ENCODE measurements at regions not wholly inside any gene's neighbourhood (a gene's known extent, or its start where the extent isn't known, plus 50 kb on each side); places are given as distances from the start of the nearest gene placed in this dataset.

DNA sequence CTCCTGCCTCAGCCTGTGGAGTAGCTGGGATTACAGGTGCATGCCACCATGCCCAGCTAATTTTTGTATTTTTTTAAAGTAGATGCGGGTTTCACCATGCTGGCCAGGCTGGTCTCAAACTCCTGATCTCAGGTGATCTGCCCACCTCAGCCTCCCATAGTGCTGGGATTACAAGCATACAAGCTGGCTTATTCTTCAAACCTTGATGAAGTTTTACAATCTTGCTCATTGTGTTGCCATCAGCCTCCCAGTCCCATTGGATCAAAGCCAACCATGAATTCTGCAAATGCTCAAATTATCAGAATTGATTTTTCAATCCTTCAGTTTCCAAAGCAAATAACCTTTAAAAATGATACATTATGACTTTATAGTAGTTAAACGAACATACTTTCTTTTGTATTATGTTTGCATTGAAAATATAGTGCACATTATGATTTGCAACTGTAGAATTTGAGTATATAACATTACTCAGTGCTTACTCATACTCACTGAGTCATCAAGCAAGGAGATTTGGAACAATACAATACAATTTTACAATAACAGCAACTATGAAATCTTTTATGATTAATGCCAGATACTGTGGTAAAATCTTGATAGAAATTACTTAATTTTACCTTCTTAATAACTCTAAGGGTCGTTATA is 1491.9 kb upstream of the CELF4 start:
- intact Hi-C loops (cut with DNase I) = no loop called here
- ATAC-seq (no peak), DNase-seq (no peak)
- 78% methylated on average over 3 of the region's 3 CpGs for WGBS
- H3K9me3 ChIP-seq (ENCODE audit: control insufficient read depth, low read length) = no peaks in the 10 kb centered on the region
- H3K27ac ChIP-seq (ENCODE audit: low read length) = no peak overlapping the region
- no peaks in the 10 kb centered on the region for H3K4me1 ChIP-seq (ENCODE audit: control insufficient read depth, insufficient read depth, low read length)
- no peaks in the 10 kb centered on the region for H3K27me3 ChIP-seq (ENCODE audit: control insufficient read depth, insufficient read depth)
- no peak overlapping the region for H3K4me3 ChIP-seq (ENCODE audit: low read length)

- ATAC-seq = no peak
- no peak overlapping the region for H3K4me3 ChIP-seq (ENCODE audit: low read length)
- H3K4me1 ChIP-seq (ENCODE audit: control insufficient read depth, insufficient read depth, low read length) = no peaks in the 10 kb centered on the region
- H3K27ac ChIP-seq (ENCODE audit: low read length) = no peak overlapping the region
- intact Hi-C loops (cut with DNase I) = no loop called here
- DNase-seq = no peak
- H3K27me3 ChIP-seq (ENCODE audit: control insufficient read depth, insufficient read depth) = no peaks in the 10 kb centered on the region
- no peaks in the 10 kb centered on the region for H3K9me3 ChIP-seq (ENCODE audit: control insufficient read depth, low read length)
- 44% methylated on average over 2 of the region's 2 CpGs for WGBS
These were observed 1488.0 kb upstream of the CELF4 start for GRCh38 chr18:39053571-39053970.

GRCh38 chr18:39051013-39051412 is 1485.4 kb upstream of the CELF4 start:
- no peaks in the 10 kb centered on the region for H3K4me1 ChIP-seq (ENCODE audit: control insufficient read depth, insufficient read depth, low read length)
- no peaks in the 10 kb centered on the region for H3K9me3 ChIP-seq (ENCODE audit: control insufficient read depth, low read length)
- intact Hi-C loops (cut with DNase I) = no loop called here
- no peak for DNase-seq
- H3K27me3 ChIP-seq (ENCODE audit: control insufficient read depth, insufficient read depth) = no peaks in the 10 kb centered on the region
- no peak for ATAC-seq
- H3K27ac ChIP-seq (ENCODE audit: low read length) = no peak overlapping the region
- H3K4me3 ChIP-seq (ENCODE audit: low read length) = no peak overlapping the region

GRCh38 chr18:39039813-39040212 is 1474.2 kb upstream of the CELF4 start:
- Histone ChIP-seq H3K4me1 (ENCODE audit: control insufficient read depth, insufficient read depth, low read length) (no peaks in the 10 kb centered on the region), H3K27me3 (ENCODE audit: control insufficient read depth, insufficient read depth) (no peaks in the 10 kb centered on the region), H3K9me3 (ENCODE audit: control insufficient read depth, low read length) (no peaks in the 10 kb centered on the region), H3K4me3 (ENCODE audit: low read length) (no peak overlapping the region), H3K27ac (ENCODE audit: low read length) (no peak overlapping the region)
- 63% methylated on average over 2 of the region's 2 CpGs for WGBS
- ATAC-seq = no peak
- intact Hi-C loops (cut with DNase I) = no loop called here
- DNase-seq = no peak

DNA sequence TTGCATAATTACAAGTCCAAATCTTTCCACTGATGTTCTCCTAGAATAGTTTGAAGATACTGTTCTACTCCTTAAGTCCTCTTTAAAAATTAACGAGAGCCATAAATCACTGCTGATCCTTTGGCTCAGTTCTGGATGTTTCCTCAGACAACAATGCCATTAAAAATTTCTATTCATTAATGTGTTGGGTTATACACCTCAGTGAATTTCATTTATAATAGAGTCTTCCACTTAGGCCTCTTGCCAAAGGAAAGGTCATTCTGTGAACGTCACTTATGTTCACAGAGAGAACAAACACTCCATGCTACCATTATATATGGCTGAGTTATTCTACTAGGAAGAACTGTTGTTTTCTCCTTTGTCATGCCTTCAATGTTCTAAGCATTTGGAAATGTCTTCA is 1472.3 kb upstream of the CELF4 start:
- Histone ChIP-seq H3K27ac (ENCODE audit: low read length) (no peak overlapping the region), H3K4me1 (ENCODE audit: control insufficient read depth, insufficient read depth, low read length) (no peaks in the 10 kb centered on the region), H3K4me3 (ENCODE audit: low read length) (no peak overlapping the region), H3K27me3 (ENCODE audit: control insufficient read depth, insufficient read depth) (no peaks in the 10 kb centered on the region), H3K9me3 (ENCODE audit: control insufficient read depth, low read length) (no peaks in the 10 kb centered on the region)
- no peak for DNase-seq
- WGBS = 60% methylated on average over 2 of the region's 2 CpGs
- intact Hi-C loops (cut with DNase I) = no loop called here
- ATAC-seq = no peak

GRCh38 chr18:39033312-39033711 is 1467.7 kb upstream of the CELF4 start:
- Histone ChIP-seq H3K4me3 (ENCODE audit: low read length) (no peak overlapping the region), H3K27ac (ENCODE audit: low read length) (no peak overlapping the region), H3K27me3 (ENCODE audit: control insufficient read depth, insufficient read depth) (no peaks in the 10 kb centered on the region), H3K9me3 (ENCODE audit: control insufficient read depth, low read length) (no peaks in the 10 kb centered on the region), H3K4me1 (ENCODE audit: control insufficient read depth, insufficient read depth, low read length) (no peaks in the 10 kb centered on the region)
- ATAC-seq (no peak), DNase-seq (no peak)
- intact Hi-C loops (cut with DNase I) = no loop called here
- WGBS = 92% methylated on average over 1 of the region's 1 CpG

GRCh38 chr18:39031647-39032046 is 1466.0 kb upstream of the CELF4 start:
- Histone ChIP-seq H3K9me3 (ENCODE audit: control insufficient read depth, low read length) (no peaks in the 10 kb centered on the region), H3K4me1 (ENCODE audit: control insufficient read depth, insufficient read depth, low read length) (no peaks in the 10 kb centered on the region), H3K4me3 (ENCODE audit: low read length) (no peak overlapping the region), H3K27me3 (ENCODE audit: control insufficient read depth, insufficient read depth) (no peaks in the 10 kb centered on the region), H3K27ac (ENCODE audit: low read length) (no peak overlapping the region)
- WGBS = 70% methylated on average over 3 of the region's 3 CpGs
- DNase-seq (no peak), ATAC-seq (no peak)
- intact Hi-C loops (cut with DNase I) = no loop called here

GRCh38 chr18:39030124-39030655 is 1464.6 kb upstream of the CELF4 start:
- no peak for DNase-seq
- WGBS = 72% methylated on average over 2 of the region's 2 CpGs
- intact Hi-C loops (cut with DNase I) = no loop called here

GRCh38 chr18:39025531-39025930 is 1459.9 kb upstream of the CELF4 start:
- intact Hi-C loops (cut with DNase I) = no loop called here
- no peaks in the 10 kb centered on the region for H3K9me3 ChIP-seq (ENCODE audit: control insufficient read depth, low read length)
- no peaks in the 10 kb centered on the region for H3K27me3 ChIP-seq (ENCODE audit: control insufficient read depth, insufficient read depth)
- no peak for ATAC-seq
- no peak overlapping the region for H3K4me3 ChIP-seq (ENCODE audit: low read length)
- no peak for DNase-seq
- H3K4me1 ChIP-seq (ENCODE audit: control insufficient read depth, insufficient read depth, low read length) = no peaks in the 10 kb centered on the region
- WGBS = 50% methylated on average over 2 of the region's 2 CpGs
- no peak overlapping the region for H3K27ac ChIP-seq (ENCODE audit: low read length)

More at GRCh38 chr18:39030124-39030655, 1464.6 kb upstream of the CELF4 start:
- ATAC-seq = no peak
- Histone ChIP-seq H3K9me3 (ENCODE audit: control insufficient read depth, low read length) (no peaks in the 10 kb centered on the region), H3K4me3 (ENCODE audit: low read length) (no peak overlapping the region), H3K27ac (ENCODE audit: low read length) (no peak overlapping the region), H3K27me3 (ENCODE audit: control insufficient read depth, insufficient read depth) (no peaks in the 10 kb centered on the region), H3K4me1 (ENCODE audit: control insufficient read depth, insufficient read depth, low read length) (no peaks in the 10 kb centered on the region)

- 54% methylated on average over 3 of the region's 3 CpGs for WGBS
These were observed 1454.4 kb upstream of the CELF4 start for GRCh38 chr18:39019989-39020388.

GRCh38 chr18:39007031-39007902 is 1441.7 kb upstream of the CELF4 start:
- WGBS = 56% methylated on average over 5 of the region's 5 CpGs
- intact Hi-C loops (cut with DNase I) = no loop called here
- Histone ChIP-seq H3K27me3 (ENCODE audit: control insufficient read depth, insufficient read depth) (no peaks in the 10 kb centered on the region), H3K4me3 (ENCODE audit: low read length) (no peak overlapping the region), H3K4me1 (ENCODE audit: control insufficient read depth, insufficient read depth, low read length) (no peaks in the 10 kb centered on the region), H3K9me3 (ENCODE audit: control insufficient read depth, low read length) (no peaks in the 10 kb centered on the region), H3K27ac (ENCODE audit: low read length) (no peak overlapping the region)
- no peak for ATAC-seq
- DNase-seq = no peak

More at GRCh38 chr18:39019989-39020388, 1454.4 kb upstream of the CELF4 start:
- Histone ChIP-seq H3K4me1 (ENCODE audit: control insufficient read depth, insufficient read depth, low read length) (no peaks in the 10 kb centered on the region), H3K27ac (ENCODE audit: low read length) (no peak overlapping the region), H3K9me3 (ENCODE audit: control insufficient read depth, low read length) (no peaks in the 10 kb centered on the region), H3K27me3 (ENCODE audit: control insufficient read depth, insufficient read depth) (no peaks in the 10 kb centered on the region), H3K4me3 (ENCODE audit: low read length) (no peak overlapping the region)
- intact Hi-C loops (cut with DNase I) = no loop called here
- ATAC-seq (no peak), DNase-seq (no peak)
